ENCODE measurements at regions not wholly inside any gene's neighbourhood (a gene's known extent, or its start where the extent isn't known, plus 50 kb on each side); places are given as distances from the start of the nearest gene placed in this dataset.

DNA sequence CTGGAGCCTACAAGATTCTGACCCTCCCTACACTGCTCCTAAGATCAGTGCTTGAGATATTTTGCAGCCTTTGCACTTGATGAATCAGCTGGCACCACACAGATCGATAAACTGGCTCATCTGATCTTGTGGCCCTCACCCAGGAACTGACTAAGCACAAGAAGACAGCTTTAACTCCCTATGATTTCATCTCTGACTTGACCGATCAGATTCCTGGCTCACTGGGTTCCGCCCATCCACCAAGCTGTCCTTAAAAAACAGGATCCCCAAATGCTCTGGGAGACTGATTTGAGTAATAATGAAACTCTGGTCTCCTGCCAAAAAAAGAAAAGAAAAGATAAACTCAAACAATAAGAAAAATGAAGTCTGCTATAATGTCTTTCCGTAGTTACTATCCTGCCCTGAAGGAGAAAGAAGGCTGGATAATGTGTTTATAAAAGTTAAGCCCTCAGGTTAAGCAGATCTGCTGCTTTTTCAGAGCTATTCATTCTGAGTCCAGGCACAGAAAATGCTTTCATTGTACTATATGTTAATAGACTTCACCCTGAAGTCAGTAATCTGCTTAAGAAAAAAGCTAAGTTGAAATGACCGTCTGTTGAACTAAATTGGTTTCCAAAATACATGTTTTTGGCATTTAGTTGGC lies 795.2 kb downstream of the TRIML1 start:
- TF ChIP-seq, protein P1, sequence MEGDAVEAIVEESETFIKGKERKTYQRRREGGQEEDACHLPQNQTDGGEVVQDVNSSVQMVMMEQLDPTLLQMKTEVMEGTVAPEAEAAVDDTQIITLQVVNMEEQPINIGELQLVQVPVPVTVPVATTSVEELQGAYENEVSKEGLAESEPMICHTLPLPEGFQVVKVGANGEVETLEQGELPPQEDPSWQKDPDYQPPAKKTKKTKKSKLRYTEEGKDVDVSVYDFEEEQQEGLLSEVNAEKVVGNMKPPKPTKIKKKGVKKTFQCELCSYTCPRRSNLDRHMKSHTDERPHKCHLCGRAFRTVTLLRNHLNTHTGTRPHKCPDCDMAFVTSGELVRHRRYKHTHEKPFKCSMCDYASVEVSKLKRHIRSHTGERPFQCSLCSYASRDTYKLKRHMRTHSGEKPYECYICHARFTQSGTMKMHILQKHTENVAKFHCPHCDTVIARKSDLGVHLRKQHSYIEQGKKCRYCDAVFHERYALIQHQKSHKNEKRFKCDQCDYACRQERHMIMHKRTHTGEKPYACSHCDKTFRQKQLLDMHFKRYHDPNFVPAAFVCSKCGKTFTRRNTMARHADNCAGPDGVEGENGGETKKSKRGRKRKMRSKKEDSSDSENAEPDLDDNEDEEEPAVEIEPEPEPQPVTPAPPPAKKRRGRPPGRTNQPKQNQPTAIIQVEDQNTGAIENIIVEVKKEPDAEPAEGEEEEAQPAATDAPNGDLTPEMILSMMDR (IDR thresholded peaks at IDR 0.05) = no peak
- TF ChIP-seq POLR2AphosphoS5 (IDR thresholded peaks at IDR 0.05) (no peak), POLR2A (IDR thresholded peaks at IDR 0.05) (no peak), EP300 (IDR thresholded peaks at IDR 0.05) (no peak)
